MM.1S (cell line): ENCODE measurements at regions not wholly inside any gene's neighbourhood (a gene's known extent, or its start where the extent isn't known, plus 50 kb on each side); places are given as distances from the start of the nearest gene placed in this dataset.

Experiments used
- DNase-seq: peaks from one replicate; pipeline ENCODE4 v3.0.0-alpha.2; 2015
- H2AFZ ChIP-seq: fragments of 300-600 bp; sonication (generic); 2 replicates; pipeline ENCODE4 v1.6.0; 2016; ENCODE audit warnings: antibody characterized with exemption, low read length
- H3F3A ChIP-seq: fragments of 300-600 bp; sonication (generic); 2 replicates; pipeline ENCODE4 v1.6.1; 2016; ENCODE audit warnings: mild to moderate bottlenecking, antibody characterized with exemption, low read length, moderate library complexity, mixed read lengths; ENCODE audit not compliant: insufficient read depth
- H3K27ac ChIP-seq: fragments of 300-600 bp; sonication (generic); 2 replicates; pipeline ENCODE4 v1.5.1; 2016; ENCODE audit warnings: mild to moderate bottlenecking, low read length
- H3K27me3 ChIP-seq: fragments of 300-600 bp; sonication (generic); replicated peaks from 2 replicates; pipeline ENCODE4 v1.6.0; 2016; ENCODE audit warnings: low read length; ENCODE audit not compliant: insufficient read depth
- H3K36me3 ChIP-seq: fragments of 300-600 bp; sonication (generic); replicated peaks from 2 replicates; pipeline ENCODE4 v1.6.1; 2016; ENCODE audit warnings: mild to moderate bottlenecking, low read length, mixed read lengths; ENCODE audit not compliant: insufficient read depth
- H3K4me1 ChIP-seq: fragments of 300-600 bp; sonication (generic); 2 replicates; pipeline ENCODE4 v1.6.1; 2016; ENCODE audit warnings: low read length, mixed read lengths
- H3K4me2 ChIP-seq: fragments of 300-600 bp; sonication (generic); 2 replicates; pipeline ENCODE4 v1.6.0; 2016; ENCODE audit warnings: low read depth, low read length
- H3K4me3 ChIP-seq: fragments of 300-600 bp; sonication (generic); 2 replicates; pipeline ENCODE4 v1.5.1; 2016; ENCODE audit warnings: low read length, mixed read lengths
- H3K79me2 ChIP-seq: fragments of 300-600 bp; sonication (generic); 2 replicates; pipeline ENCODE4 v1.6.1; 2016; ENCODE audit warnings: mixed run types, low read length, mixed read lengths
- H3K9ac ChIP-seq: fragments of 300-600 bp; sonication (generic); 2 replicates; pipeline ENCODE4 v1.6.1; 2016; ENCODE audit warnings: low read length, mixed read lengths
- H3K9me2 ChIP-seq: fragments of 300-600 bp; sonication (generic); replicated peaks from 2 replicates; pipeline ENCODE4 v1.6.1; 2016; ENCODE audit warnings: mild to moderate bottlenecking, low read length, mixed read lengths; ENCODE audit not compliant: insufficient read depth
- H3K9me3 ChIP-seq: fragments of 300-600 bp; sonication (generic); replicated peaks from 2 replicates; pipeline ENCODE4 v1.6.1; 2016; ENCODE audit warnings: mild to moderate bottlenecking, low read length, mixed read lengths; ENCODE audit not compliant: insufficient read depth
- H4K20me1 ChIP-seq: fragments of 300-600 bp; sonication (generic); 2 replicates; pipeline ENCODE4 v1.6.1; 2016; ENCODE audit warnings: mild to moderate bottlenecking, low read length, moderate library complexity, mixed read lengths; ENCODE audit not compliant: insufficient read depth
- CTCF ChIP-seq: fragments of 300-600 bp; sonication (generic); IDR thresholded peaks from 2 replicates; pipeline ENCODE4 v1.5.1; 2016; ENCODE audit warnings: antibody characterized with exemption, low read length, mixed read lengths
- EZH2 ChIP-seq: fragments of 300-600 bp; sonication (generic); optimal IDR thresholded peaks from 2 replicates; pipeline ENCODE3; 2017; ENCODE audit warnings: low read depth, mild to moderate bottlenecking, antibody characterized with exemption, low read length, mixed read lengths
- EZH2phosphoT487 ChIP-seq: fragments of 300-600 bp; sonication (generic); IDR thresholded peaks from 2 replicates; pipeline ENCODE4 v1.6.1; 2018; ENCODE audit warnings: antibody characterized with exemption, low read length

- Histone ChIP-seq H3K36me3 (no peaks in the 10 kb centered on the region), H3K79me2 (no peaks in the 10 kb centered on the region), H3K4me2 (no peak overlapping the region), H3K9me2 (no peaks in the 10 kb centered on the region), H3K4me1 (no peaks in the 10 kb centered on the region), H2AFZ (no peak overlapping the region), H3K27me3 (no peaks in the 10 kb centered on the region), H3K9me3 (no peaks in the 10 kb centered on the region), H4K20me1 (no peaks in the 10 kb centered on the region), H3K4me3 (no peak overlapping the region), H3K27ac (no peak overlapping the region), H3K9ac (no peak overlapping the region), H3F3A (no peaks in the 10 kb centered on the region)
- TF ChIP-seq CTCF (no peak), EZH2 (no peak), EZH2phosphoT487 (no peak)
- no peak for DNase-seq
Measured at GRCh38 chr11:95576146-95576845, 213.3 kb downstream of the FAM76B start.

- no peaks in the 10 kb centered on the region for H3K27me3 ChIP-seq
- H3K4me1 ChIP-seq = no peaks in the 10 kb centered on the region
- H3K27ac ChIP-seq = no peak overlapping the region
- no peaks in the 10 kb centered on the region for H3K9me3 ChIP-seq
- no peaks in the 10 kb centered on the region for H3F3A ChIP-seq
- H3K9ac ChIP-seq = no peak overlapping the region
- H3K36me3 ChIP-seq = no peaks in the 10 kb centered on the region
- H4K20me1 ChIP-seq = no peaks in the 10 kb centered on the region
- no peak overlapping the region for H3K4me2 ChIP-seq
- TF ChIP-seq EZH2phosphoT487 (no peak), CTCF (no peak), EZH2 (no peak)
- no peak overlapping the region for H3K4me3 ChIP-seq
- DNase-seq = no peak
- no peak overlapping the region for H2AFZ ChIP-seq
- H3K79me2 ChIP-seq = no peaks in the 10 kb centered on the region
- H3K9me2 ChIP-seq = no peaks in the 10 kb centered on the region
Measured at GRCh38 chr11:95575517-95575916, 214.1 kb downstream of the FAM76B start.

GRCh38 chr11:95571718-95572260 lies 217.8 kb downstream of the FAM76B start:
- Histone ChIP-seq H2AFZ (no peak overlapping the region), H3K9me3 (no peaks in the 10 kb centered on the region), H3K27me3 (no peaks in the 10 kb centered on the region), H3K36me3 (no peaks in the 10 kb centered on the region), H3K4me2 (no peak overlapping the region), H4K20me1 (no peaks in the 10 kb centered on the region), H3F3A (no peaks in the 10 kb centered on the region), H3K9me2 (no peaks in the 10 kb centered on the region), H3K4me3 (no peak overlapping the region), H3K79me2 (no peaks in the 10 kb centered on the region), H3K9ac (no peak overlapping the region), H3K27ac (no peak overlapping the region), H3K4me1 (no peaks in the 10 kb centered on the region)
- TF ChIP-seq EZH2 (no peak), CTCF (no peak), EZH2phosphoT487 (no peak)
- no peak for DNase-seq
